Lower leg skin (tissue), 4 donors: ENCODE measurements at regions not wholly inside any gene's neighbourhood (a gene's known extent, or its start where the extent isn't known, plus 50 kb on each side); places are given as distances from the start of the nearest gene placed in this dataset.

Source experiments
- DNase-seq, 2 donors: peaks; one replicate each; pipeline ENCODE4 v3.0.0-alpha.2; 2019; ENCODE audit warnings: low spot score in 2 of 2
- H3K4me3 ChIP-seq: fragments of 200-600 bp; sonication (generic); 2 replicates; pipeline ENCODE4 v1.5.1; 2017; ENCODE audit warnings: mild to moderate bottlenecking, low read depth; ENCODE audit not compliant: poor library complexity, severe bottlenecking
- CTCF ChIP-seq, 3 donors: fragments of 450-650 bp; IDR thresholded peaks; one replicate each; pipeline ENCODE4 v1.5.1; 2016; ENCODE audit warnings: antibody characterized with exemption in 3 of 3, mild to moderate bottlenecking in 3 of 3, moderate library complexity in 2 of 3
- POLR2A ChIP-seq, 2 donors: fragments of 450-650 bp; IDR thresholded peaks; one replicate each; pipeline ENCODE4 v1.6.1; 2016 to 2017; ENCODE audit warnings: antibody characterized with exemption in 2 of 2, mild to moderate bottlenecking in 1 of 2, moderate library complexity in 1 of 2
- WGBS, 2 donors: methylation state at CpG; one replicate each; pipeline ENCODE4 v1.1.5; 2018; 5-methylcytosine and 5-hydroxymethylcytosine counted together
- intact Hi-C: fragments of 100-400 bp; cut with DNase I; formaldehyde crosslinking; loops from one replicate; pipeline ENCODE4 v1.15.0; 2023; ENCODE audit warnings: low total_unique reads

- intact Hi-C loops = no loop called here
- H3K4me3 ChIP-seq = no peak overlapping the region
- DNase-seq = no peak
- TF ChIP-seq POLR2A (IDR thresholded peaks at IDR 0.05) (no peak), CTCF (IDR thresholded peaks at IDR 0.05) (no peak)
Observed at GRCh38 chr15:49741712-49742111, 120.9 kb downstream of the DTWD1 start.

- intact Hi-C loops = no loop called here
- DNase-seq = no peak
- H3K4me3 ChIP-seq = no peak overlapping the region
- WGBS, 2 donors = 69 to 75% methylated on average over 3 of the region's 3 CpGs
- TF ChIP-seq POLR2A (IDR thresholded peaks at IDR 0.05) (no peak), CTCF (IDR thresholded peaks at IDR 0.05) (no peak)
Observed at GRCh38 chr15:49742381-49742780, 121.5 kb downstream of the DTWD1 start.

GRCh38 chr15:49747340-49747739 is 126.5 kb downstream of the DTWD1 start:
- H3K4me3 ChIP-seq = no peak overlapping the region
- TF ChIP-seq POLR2A (IDR thresholded peaks at IDR 0.05) = no peak
- no peak for TF ChIP-seq CTCF (IDR thresholded peaks at IDR 0.05)
- intact Hi-C loops = no loop called here
- WGBS, 2 donors = 42 to 76% methylated on average over 1 of the region's 1 CpG
- DNase-seq = no peak

GRCh38 chr15:49748791-49749190 is 127.9 kb downstream of the DTWD1 start:
- no peak overlapping the region for H3K4me3 ChIP-seq
- intact Hi-C loops = no loop called here
- TF ChIP-seq POLR2A (IDR thresholded peaks at IDR 0.05) (no peak), CTCF (IDR thresholded peaks at IDR 0.05) (no peak)
- no peak for DNase-seq
- 47 to 51% methylated on average over 2 of the region's 2 CpGs for WGBS, 2 donors

- intact Hi-C loops = no loop called here
- no peak for DNase-seq
- H3K4me3 ChIP-seq = no peak overlapping the region
- TF ChIP-seq POLR2A (IDR thresholded peaks at IDR 0.05) = no peak
Observed at GRCh38 chr15:49750553-49750952, 129.7 kb downstream of the DTWD1 start.

GRCh38 chr15:49751191-49751590 is 130.3 kb downstream of the DTWD1 start:
- intact Hi-C loops = no loop called here
- TF ChIP-seq CTCF (IDR thresholded peaks at IDR 0.05) (no peak), POLR2A (IDR thresholded peaks at IDR 0.05) (no peak)
- DNase-seq = no peak
- whole genome bisulfite sequencing, 2 donors = 48 to 67% methylated on average over 3 of the region's 3 CpGs
- no peak overlapping the region for H3K4me3 ChIP-seq
